ENCODE measurements at regions not wholly inside any gene's neighbourhood (a gene's known extent, or its start where the extent isn't known, plus 50 kb on each side); places are given as distances from the start of the nearest gene placed in this dataset.
"Not testable (repeated sequence)": the region's sequence is repeated elsewhere in the genome, so short reads cannot be mapped to it uniquely, and the experiment has no call there.

DNA sequence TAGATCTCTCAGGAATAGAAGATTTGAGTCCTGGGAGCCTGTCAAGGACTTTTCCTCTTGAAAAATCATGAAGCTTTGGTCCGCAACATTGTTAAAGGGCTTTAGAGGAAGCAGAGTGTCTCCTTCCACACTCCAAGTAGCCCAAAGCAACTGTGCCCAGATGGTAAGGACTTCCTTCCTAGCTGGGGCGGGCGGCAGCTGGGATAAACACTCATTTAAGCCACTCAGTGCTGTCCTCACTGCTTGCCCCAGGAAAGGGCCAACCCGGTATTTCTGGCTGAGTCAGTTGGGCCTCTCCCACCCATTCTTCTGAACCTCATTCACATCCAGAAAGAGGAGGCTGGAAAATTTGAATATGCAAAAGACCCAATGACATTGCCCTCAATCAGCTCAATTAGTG lies 144.3 kb downstream of the CHIC2 start:
- no peak for DNase-seq

DNA sequence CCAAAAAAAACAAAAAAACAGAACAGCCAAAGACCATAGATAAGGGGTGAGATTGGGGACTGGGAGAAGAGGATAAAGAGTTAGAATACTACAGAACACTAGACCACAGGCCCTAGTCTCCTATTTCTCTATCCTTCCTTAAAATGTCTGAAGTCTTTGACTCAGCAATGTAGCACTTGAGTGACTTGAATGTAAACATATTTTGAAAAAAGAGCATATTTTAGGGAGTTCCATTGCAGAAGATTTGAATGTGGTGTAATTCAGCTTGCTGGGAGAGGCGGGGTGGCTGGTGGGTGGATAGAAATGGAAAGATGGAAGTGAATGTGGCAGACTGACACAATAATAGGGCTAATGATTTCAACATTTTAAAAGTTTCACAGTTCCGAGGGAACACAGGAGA lies 144.9 kb downstream of the CHIC2 start:
- no peak for DNase-seq

DNA sequence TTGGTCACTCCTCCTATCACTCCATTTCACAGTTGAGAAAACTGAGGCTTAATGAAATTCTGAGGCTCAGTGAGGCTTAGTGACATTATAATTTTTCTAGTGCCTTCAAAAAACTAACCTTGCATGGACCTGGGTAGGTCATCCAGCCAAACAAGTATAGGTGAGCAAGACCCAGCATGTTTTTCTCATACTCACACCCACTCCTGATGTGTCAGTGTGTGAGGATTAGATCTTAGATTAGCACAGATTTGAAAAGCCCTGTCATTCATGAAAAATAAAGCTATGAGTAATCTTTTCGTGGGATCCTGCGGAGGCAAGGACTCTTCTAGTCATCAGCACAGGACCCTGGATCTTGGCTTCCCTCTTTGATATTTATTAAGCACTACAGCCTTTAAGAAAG lies 146.7 kb downstream of the CHIC2 start:
- no peak for DNase-seq

DNA sequence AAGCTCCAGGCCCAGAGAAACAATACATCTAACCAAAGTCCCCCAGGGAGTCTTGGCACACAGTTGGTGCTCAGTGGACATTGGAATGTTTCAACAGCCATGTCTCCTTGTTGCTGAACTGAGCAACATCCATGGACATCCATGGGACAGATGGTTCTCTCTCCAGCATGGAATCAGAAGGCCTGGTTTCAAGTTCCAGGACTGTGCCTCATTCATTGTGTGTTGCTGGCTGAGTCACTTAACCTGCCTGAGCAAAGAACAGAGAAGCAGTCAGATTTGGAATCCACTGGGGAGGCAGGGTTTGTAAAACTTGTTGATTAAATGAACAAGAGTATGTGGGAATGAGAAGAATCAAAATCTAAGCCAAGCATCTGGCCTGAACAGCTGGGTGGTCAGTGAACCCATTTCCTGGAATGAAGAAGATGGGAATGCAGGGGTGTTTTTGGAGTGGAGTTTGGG lies 147.9 kb downstream of the CHIC2 start:
- no peak for DNase-seq

DNA sequence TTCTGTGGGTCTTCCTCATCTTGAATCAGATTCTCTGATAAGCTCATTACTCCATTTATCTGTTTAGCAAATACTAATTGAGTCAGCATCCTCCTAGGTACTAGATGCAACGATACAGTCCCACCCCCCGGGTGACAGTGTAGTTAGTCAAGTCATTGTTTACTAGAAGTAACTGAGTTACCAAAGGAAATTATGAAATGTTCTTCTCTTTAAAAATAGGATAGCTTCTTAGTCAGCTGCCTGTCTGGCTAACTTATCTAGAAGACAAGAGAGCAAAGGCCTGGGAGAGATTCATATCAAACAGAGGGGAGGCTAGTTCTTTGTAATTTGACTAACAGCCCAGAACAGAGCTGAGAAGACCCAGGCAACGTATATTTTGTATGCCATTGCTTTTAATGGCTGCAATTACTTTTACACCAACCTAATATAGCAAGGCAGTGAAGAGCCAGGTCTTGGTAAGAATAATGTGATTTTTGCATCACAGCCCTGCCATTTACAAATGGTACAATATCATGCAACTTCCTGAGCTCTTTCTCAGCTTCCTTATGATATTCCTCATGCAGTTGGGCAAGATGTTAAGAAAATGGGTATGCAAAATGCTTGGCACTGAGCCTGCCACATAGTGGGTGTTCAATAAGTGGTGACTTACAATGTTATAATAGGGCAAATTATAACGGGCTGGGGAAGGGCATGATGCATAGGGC lies 149.9 kb downstream of the CHIC2 start:
- DNase-seq, result no peak

DNA sequence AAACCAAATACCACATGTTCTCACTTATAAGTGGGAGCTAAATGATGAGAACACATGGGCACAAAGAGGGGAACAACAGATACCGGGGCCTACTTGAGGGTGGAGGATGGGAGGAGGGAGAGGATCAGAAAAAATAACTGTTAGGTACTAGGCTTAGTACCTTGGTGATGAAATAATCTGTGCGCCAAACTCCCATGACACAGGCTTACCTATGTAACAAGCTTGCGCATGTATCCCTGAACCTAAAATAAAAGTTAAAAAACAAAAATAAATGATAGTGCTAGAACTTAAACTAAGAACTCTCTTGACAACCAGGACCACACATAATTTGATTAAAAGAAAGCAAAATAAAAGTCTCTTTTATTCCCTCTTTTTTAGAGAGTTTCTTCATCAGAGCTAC lies 150.6 kb downstream of the CHIC2 start:
- DNase-seq, result no peak

DNA sequence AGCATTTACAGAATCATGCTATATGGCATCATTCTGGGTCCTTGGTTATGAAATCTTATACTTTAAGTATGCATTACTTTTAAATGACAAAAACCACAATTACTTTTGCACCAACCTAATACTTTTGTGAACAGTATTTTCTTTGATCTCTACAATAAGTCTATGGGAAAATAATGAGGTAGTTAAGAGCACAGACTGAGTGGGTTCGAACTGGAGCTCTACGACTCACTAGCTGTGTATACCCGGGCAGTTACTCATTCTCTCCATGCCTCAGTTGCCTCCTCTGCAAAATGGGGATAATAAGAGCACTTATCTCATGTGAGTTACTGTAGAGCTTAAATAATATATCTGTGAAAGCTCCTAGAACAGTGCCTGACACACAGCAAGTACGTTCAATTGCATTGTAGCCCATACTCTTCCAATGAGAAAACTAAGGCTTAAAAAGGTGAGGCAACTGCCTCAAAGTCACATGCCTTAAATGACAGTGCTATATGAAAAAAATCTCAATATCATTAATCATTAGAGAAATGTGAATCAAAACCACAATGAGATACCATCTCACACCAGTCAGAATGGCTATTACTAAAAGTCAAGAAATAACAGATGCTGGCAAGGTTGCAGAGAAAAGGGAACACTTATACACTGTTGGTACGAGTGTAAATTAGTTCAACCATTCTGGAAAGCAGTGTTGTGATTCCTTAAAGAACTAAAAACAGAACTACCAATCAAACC lies 151.5 kb downstream of the CHIC2 start:
- DNase-seq, result no peak

DNA sequence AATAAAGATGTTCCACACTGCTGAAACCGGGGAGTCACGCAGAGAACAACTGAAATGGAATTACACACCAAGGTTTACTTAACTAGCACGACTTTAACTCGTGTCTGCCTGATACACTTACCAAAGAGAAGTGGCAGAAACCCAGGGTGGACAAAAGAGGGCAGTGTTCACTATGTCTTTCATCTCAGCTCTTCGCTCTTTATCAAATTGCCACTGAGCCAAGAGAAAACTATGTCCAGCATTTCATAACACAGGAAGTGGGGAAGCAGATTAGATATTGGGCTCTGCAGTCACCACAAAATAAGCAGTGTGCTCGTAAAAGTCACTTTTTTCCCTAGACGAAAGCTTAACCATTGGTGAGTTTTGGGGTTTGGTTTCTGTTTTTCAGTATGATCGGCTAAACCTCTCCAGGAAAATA lies 155.7 kb downstream of the CHIC2 start:
- no peak for DNase-seq

DNA sequence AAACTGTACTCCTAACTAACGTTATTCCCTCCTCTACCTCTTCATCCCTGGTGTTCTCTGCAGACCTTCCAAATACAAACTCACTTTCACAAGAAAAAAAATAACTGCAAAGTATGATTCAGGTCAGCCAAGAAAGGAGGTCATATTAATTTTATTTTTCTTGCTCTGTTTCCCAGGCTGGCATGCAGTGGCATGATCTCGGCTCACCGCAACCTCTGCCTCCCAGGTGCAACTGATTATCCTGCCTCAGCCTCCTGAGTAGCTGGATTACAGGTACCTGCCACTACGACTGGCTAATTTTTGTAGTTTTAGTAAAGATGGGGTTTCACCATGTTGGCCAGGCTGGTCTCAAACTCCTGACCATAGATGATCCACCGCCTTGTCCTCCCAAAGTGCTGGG lies 156.6 kb downstream of the CHIC2 start:
- DNase-seq, result no peak

DNA sequence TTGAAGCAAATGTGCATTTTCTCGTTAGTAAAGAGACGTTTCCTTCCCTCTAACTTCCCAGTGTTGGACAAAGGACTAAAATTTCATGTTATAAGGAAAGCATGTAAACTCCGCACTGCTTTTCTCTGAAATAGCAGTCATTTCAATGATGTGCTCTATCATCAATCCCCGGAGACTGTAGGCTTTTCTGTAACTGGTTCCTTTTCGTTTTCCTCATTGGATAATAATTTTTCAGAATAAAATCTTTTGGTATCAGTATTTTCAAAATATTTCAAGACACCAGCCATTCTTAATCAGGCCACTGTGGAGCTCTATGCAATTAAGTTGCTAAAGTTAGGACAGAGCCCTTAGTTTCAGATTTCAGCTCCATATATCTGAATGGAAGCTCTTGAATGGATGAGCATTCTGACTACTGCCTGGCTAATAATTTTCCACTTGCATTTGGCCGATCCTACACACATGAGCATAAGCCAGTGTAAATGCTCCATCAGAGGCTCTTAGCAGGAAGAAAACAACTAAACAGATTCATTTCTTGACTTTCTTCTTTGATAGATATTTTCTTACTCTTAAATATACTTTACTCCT lies 157.7 kb downstream of the CHIC2 start:
- no peak for DNase-seq

DNA sequence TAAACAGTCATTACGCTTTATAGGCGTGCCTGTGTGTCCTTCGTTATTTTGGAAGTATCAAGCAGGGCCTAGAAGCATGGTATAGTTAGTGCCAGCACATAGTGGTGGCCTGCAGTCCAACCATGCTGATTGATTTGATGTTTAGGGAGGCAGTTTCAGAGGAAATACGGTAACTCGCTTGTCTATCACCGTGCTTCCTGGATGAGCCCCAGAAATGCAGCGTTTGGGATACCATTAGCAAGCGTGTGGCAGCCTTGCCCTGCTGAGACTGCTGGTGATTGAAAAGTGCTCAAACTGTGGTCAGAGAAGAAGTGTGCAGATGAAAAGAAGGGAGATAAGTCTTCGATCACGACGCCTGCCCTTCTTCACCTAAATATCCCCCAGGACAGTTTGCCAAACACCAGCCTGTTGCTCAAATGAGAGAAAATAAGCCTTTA lies 158.4 kb downstream of the CHIC2 start:
- no peak for DNase-seq

DNA sequence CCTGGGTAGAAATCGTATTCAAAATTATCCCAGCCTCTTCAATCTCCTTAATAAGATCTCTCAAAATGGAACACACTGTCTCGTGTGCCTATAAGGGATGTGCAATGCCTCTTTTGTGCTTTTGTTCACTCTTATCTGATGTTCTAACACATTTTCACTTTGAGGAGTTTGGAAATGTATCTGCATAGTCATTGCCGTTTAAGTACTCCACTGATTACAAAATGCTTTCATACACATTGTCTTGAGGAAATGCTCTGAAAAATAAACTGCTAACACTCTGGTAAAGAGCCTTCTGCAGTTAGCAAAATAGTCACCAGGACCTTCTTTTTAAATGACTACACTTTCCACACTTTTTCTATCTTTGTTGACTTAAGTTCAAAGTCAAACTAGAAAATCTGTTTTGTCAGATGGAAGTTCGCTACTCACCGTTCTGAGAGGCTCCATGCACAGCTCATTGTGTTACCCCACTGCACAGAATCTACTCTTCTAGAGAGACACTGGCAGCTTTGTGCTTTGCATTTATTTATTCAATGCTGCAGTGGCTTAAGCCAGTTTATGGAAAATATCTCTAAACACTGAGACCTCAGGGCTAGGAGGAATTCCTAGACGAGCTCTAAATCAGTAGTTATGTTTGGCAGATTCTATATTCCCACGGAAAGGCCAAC lies 159.0 kb downstream of the CHIC2 start:
- DNase-seq, result no peak

DNA sequence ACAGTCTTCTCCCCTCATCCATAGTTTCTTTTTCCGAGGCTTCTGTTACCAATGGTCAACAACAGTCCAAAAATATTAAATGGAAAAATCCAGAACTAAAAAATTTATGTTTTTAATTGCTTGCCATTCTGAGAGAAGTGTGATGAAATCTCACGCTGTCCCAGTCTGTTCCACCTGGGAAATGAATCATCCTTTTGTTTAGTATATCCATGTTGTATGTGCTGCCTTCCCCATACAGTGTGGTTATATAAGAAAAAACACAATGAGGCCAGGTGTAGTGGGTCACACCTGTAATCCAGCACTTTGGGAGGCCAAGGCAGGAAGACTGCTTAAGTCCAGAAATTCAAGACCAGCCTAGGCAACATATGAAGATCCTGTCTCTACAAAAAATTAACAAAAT lies 161.6 kb downstream of the CHIC2 start:
- DNase-seq, result no peak

DNA sequence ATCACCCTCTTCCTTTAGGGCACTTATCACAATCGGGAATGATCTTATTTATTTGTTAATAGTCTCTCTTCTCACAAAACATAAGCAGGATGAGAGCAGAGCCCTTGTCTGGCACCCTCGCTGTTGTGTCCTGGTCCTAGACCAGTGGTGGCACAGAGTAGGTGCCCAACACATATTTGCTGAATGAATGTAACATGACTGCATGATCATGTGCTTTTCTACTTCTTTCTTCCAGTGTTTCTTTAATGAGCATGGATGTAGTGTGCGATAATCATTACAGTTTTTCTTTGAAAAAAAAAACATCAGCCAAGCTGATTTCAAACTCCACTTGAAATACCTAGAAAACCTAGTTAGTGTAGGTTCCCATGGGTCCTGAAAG lies 164.1 kb downstream of the CHIC2 start:
- no peak for DNase-seq

DNA sequence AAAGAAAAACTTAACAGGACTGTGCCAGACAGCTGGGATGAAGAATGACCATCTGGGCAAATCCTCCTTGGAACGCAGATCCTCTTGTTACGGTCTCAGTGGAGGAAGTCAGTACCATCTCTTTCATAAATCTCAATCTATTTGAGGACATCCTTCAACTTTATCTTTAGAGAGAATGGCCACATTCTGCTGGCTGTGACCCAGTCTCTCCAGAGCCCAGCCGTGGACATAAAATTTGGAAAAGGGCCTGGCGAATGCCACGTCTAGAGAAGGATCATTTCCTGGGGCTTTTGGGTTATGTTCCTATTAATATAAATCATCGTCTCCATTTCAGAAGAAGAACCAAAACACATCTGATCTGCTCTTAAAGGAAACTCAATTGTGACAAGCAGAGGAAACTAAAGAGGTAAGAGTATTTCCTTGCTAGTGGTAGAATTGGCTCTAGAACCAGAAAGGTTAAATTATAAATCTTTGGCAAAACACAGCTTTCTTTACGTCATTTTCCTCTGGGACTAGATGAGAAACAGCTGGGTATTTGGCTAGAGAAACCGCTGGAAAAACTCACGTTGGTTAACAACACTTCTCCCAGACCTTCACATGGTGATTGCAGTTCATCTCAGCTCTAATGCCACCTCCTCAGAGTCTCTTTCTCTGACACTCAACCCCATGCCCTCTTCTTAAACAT lies 164.7 kb downstream of the CHIC2 start:
- no peak for DNase-seq

DNA sequence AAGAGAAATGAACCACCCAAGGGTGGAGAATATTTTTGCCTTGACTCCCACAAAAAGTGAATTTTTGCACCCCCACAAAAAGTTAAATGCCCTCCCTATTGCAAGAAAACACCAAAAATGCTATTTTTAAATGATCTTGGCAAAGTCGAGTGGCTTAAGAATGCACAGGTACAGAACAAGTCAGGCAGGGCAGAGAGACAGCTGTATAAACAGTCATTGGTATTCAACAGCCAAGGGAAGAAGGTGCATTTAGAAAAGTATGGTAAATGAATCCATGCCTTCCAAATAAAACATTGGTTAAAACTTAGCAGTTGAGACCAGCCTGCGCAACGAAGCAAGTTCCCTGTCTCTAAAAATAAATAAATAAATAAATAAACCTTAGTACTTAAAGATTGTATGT lies 169.3 kb downstream of the CHIC2 start:
- no peak for DNase-seq

DNA sequence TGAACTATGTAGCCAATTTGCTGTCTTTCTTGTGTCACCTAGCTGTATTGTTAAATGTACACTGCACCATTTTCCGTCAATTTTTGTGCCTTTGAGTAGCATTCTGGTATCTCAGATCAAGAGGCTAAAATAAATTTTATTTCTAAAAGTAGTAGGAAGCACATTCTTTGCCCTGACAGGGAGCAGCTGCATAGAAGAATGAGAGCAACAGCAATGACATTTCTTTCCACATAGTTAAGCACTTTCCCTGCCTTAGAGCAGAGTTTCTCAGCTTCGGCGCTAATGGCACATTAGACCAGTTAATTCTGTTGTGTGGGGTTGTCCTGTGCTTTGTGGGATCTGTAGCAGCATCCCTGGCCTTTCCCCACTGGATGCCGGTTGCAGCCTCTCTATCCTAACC lies 173.9 kb downstream of the CHIC2 start:
- no peak for DNase-seq

DNA sequence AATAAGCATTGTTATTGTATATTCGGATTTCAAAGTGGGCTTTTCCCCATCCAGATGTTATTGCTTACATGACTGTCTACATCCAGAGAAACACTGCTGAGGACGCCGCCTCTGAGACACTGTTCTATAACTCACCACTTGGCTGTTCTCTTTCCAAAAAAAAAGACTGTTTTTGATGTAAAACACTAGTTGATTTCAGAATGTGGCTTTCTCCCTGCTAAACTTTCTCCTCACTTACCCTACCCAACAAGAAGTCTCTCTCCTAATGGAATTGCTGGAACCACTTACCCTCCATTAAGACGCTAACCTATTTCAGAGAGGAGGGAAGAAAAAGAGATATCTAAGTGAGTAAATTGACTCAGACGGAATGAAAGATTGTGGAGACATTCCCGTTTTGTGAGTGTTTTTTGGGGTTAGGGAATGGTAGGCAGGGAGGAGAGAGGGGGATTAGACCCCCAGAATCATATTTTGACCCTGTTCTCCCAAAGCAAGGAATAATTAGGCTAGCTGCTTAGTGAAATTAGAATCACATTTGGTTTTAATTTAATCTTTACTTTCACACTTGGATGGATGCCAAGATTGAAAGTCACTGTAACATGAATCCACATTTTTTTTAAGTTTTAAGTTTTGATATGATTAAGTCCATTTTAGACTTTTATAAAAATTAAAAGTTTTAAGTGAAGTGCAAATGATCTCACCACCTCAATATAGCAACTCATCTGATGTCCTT lies 174.9 kb downstream of the CHIC2 start:
- no peak for DNase-seq

DNA sequence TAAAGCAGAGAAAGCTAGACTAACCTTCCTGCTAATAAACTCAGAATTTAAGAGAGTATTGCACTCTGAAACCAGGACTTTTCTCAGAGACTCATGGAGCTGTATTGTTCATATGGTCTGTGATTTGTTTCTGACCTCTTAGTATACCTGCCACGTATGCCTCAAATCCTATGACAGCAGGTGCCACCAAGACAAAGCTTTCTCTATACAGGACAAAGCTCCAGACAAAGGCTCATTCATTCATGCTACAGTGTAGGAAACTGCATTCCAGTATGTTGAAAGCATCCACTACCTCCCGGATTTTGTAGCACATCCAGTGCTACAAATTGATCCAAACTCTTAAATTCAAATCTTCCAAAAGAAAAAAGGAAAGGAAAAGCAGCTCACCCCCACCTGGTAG lies 178.3 kb downstream of the CHIC2 start:
- no peak for DNase-seq

DNA sequence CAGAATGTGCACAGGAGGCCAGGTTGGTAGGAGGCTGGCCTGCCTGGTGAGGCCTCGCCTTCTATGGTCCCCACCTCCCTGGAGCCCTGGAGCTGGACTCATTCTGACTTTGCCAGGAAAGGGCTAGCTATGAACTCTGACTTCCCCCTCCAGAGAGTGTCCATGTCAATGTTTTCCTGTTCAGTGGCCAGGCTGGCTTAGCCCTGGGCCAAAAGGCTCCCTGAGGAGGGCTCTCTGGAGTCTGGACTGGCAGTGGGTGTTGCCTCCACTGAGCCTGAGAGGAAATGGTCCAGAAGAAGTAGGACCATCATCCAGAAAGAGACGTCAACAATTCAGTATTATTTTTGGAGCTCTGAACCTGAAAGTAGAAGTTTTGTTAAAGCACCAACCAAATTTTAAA lies 178.7 kb downstream of the CHIC2 start:
- no peak for DNase-seq

DNA sequence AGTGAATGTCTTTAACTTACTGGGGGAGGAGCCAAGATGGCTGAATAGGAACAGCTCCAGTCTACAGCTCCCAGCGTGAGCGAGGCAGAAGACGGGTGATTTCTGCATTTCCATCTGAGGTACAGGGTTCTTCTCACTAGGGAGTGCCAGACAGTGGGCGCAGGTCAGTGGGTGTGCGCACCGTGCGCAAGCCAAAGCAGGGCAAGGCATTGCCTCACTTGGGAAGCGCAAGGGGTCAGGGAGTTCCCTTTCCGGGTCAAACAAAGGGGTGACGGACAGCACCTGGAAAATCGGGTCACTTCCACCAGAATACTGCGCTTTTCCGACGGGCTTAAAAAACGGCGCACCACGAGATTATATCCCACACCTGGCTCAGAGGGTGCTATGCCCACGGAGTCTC lies 187.3 kb downstream of the CHIC2 start:
- not testable (repeated sequence) for DNase-seq

DNA sequence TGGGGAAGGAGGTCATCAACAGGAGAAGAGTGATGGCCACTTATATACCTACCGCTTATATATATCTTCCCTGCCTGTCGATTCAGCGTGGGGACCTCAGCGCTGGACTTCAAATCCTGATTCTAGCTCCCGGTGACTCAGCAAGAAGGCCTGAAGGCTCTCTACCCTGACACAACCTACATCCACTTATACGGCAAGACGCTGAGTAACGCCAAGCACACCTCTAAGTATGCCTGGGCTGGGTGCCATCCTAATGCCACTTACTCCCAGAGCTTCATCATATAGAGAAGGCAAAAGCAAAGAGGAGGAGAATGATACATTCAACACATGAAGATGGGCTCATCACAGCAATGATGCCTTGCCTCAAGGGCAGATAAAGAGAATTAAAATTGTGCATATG lies 198.3 kb downstream of the CHIC2 start:
- DNase-seq, result no peak

DNA sequence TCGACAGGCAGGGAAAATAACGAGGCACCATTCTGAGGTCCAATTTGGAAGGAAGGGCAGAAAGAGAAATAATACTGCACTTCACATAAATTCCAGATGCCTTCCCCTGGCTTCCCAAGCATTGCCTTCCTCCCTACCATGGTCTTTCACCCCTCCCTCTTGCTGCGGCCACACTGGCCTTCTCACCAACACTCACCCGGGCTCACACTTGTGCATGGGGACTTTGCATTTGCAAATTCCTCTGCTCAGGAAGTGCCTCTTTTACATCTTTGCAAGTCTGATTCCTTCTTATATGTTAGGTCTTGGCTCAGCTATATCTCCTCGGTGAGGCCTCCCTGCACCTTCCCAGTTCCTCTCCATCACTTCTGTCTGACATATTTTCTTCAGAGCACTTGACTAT lies 199.4 kb downstream of the CHIC2 start:
- DNase-seq, result no peak
